Left ventricle myocardium inferior (tissue), 1 donor: ENCODE measurements at regions not wholly inside any gene's neighbourhood (a gene's known extent, or its start where the extent isn't known, plus 50 kb on each side); places are given as distances from the start of the nearest gene placed in this dataset.

Source experiments
- DNase-seq: peaks from one replicate; pipeline ENCODE4 v3.0.0-alpha.2; 2020
- H3K27ac ChIP-seq: fragments of 200-600 bp; replicated peaks from 2 replicates; pipeline ENCODE4 v1.8.0; 2021
- H3K27me3 ChIP-seq: fragments of 200-600 bp; 2 replicates; pipeline ENCODE4 v1.8.0; 2021; ENCODE audit warnings: low read depth
- H3K36me3 ChIP-seq: fragments of 200-600 bp; 2 replicates; pipeline ENCODE4 v1.8.0; 2021
- H3K4me1 ChIP-seq: fragments of 200-600 bp; 2 replicates; pipeline ENCODE4 v1.8.0; 2021
- H3K4me3 ChIP-seq: fragments of 200-600 bp; 2 replicates; pipeline ENCODE4 v1.8.0; 2021; ENCODE audit warnings: mild to moderate bottlenecking, moderate library complexity
- H3K9me3 ChIP-seq: fragments of 200-600 bp; replicated peaks from 2 replicates; pipeline ENCODE4 v1.8.0; 2021
- CTCF ChIP-seq: fragments of 200-600 bp; IDR thresholded peaks from 2 replicates; pipeline ENCODE4 v1.8.0; 2021; ENCODE audit warnings: antibody characterized with exemption, mild to moderate bottlenecking, borderline replicate concordance
- intact Hi-C: fragments of 100-400 bp; cut with micrococcal nuclease; formaldehyde crosslinking; loops from one replicate; pipeline ENCODE4 v1.11.0; 2022
- donor health status: DM: no; HTN: yes; CAD: no; lungs with severe emphysema.

- intact Hi-C loops: no loop called here
- H3K4me3 ChIP-seq: no peak overlapping the region
These were observed 315.2 kb upstream of the GLI3 start for GRCh38 chr7:42552227-42552626.

DNA sequence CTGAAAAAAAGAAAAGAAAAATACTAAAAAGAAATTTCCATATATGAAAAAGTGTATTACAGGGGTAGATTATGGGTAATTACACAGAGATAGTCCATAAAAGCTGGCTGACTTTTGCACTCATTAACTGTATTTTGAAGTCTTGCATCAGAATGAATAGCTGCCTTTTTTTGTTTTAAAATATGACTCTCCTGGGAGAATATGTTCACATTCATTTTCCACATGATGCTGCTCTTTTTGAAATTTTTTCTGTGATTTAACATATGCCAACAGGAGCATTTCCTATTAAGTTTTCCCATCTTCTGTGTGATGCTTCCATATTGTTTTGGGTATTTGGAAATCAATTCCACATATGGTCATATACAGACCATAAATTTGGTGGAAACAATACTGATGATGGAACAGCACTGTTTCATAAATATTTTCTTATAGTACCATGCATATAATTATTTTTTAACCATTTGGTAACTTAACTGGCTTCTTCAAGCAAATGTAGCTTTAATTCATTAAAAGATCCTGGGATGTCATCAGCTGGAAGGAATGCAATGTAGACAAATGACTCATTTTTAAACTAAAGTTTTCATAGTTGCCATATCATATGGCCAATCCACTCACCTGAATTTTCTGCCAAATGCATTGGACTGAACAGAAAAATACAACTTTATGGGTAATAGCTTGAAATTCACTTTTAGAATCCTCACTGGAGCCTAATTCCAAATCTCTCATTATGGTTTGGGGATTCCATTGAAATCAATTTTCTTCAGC, 313.9 kb upstream of the GLI3 start:
- H3K36me3 ChIP-seq: no peaks in the 10 kb centered on the region
- H3K27ac ChIP-seq: no peak overlapping the region
- H3K9me3 ChIP-seq: peaks cover 37% of the 10 kb centered on the region
- no peaks in the 10 kb centered on the region for H3K4me1 ChIP-seq
- H3K4me3 ChIP-seq: no peak overlapping the region
- H3K27me3 ChIP-seq: no peaks in the 10 kb centered on the region
- no peak for TF ChIP-seq CTCF
- intact Hi-C loops: no loop called here
- no peak for DNase-seq

More at GRCh38 chr7:42552227-42552626, 315.2 kb upstream of the GLI3 start:
- no peak for TF ChIP-seq CTCF
- no peaks in the 10 kb centered on the region for H3K27me3 ChIP-seq
- no peak for DNase-seq
- H3K4me1 ChIP-seq: no peaks in the 10 kb centered on the region
- peaks cover 45% of the 10 kb centered on the region for H3K9me3 ChIP-seq
- H3K36me3 ChIP-seq: no peaks in the 10 kb centered on the region
- no peak overlapping the region for H3K27ac ChIP-seq

GRCh38 chr7:42549866-42550485, 313.0 kb upstream of the GLI3 start:
- H3K4me3 ChIP-seq: no peak overlapping the region
- no peak overlapping the region for H3K27ac ChIP-seq
- peaks cover 34% of the 10 kb centered on the region for H3K9me3 ChIP-seq
- no peaks in the 10 kb centered on the region for H3K27me3 ChIP-seq
- H3K36me3 ChIP-seq: no peaks in the 10 kb centered on the region
- DNase-seq: no peak
- no peaks in the 10 kb centered on the region for H3K4me1 ChIP-seq
- no peak for TF ChIP-seq CTCF
- intact Hi-C loops: no loop called here

- Histone ChIP-seq H3K27ac (no peak overlapping the region), H3K27me3 (no peaks in the 10 kb centered on the region), H3K4me1 (no peaks in the 10 kb centered on the region), H3K36me3 (no peaks in the 10 kb centered on the region), H3K4me3 (no peak overlapping the region), H3K9me3 (peaks cover 34% of the 10 kb centered on the region)
- intact Hi-C loops: no loop called here
- DNase-seq: no peak
- no peak for TF ChIP-seq CTCF
These were observed 312.0 kb upstream of the GLI3 start for GRCh38 chr7:42548816-42549611.

DNA sequence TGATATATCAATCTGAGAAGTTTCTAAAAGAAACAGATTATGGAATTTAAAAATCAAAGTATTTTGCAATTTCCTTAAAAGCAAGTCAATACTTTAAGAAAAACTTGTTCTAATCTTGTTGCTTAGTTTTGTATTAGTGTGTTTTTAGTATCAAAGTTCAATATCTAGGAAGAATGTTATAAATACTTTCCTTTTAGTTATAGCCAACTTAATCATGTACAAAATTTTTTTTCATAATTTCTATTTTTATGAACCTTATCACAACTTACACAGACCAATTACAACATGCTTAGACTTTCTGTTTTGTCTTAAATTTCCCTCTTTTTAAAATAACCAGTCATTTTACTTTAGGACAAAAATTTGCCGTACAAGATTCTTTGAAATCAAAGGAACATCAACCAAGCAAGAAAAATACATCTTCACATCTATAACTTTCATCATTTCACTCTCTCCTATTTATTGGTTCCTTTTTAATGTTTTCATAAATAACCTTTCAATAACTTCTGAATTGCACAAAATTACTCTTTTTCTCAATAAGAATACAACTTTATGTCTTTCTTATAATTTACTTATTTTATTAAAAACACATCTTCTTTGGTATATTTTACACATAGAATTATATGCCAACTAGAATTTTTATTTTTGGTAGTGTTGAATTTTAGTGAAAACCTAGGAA, 308.2 kb upstream of the GLI3 start:
- no peaks in the 10 kb centered on the region for H3K27me3 ChIP-seq

More for the DNA sequence above, 308.2 kb upstream of the GLI3 start:
- no peaks in the 10 kb centered on the region for H3K36me3 ChIP-seq
- no peaks in the 10 kb centered on the region for H3K4me1 ChIP-seq
- TF ChIP-seq CTCF: no peak
- no peak overlapping the region for H3K4me3 ChIP-seq
- peaks cover 17% of the 10 kb centered on the region for H3K9me3 ChIP-seq
- H3K27ac ChIP-seq: no peak overlapping the region
- intact Hi-C loops: no loop called here
- no peak for DNase-seq
